Hematopoietic multipotent progenitor cell (in vitro differentiated cells): ENCODE measurements at regions not wholly inside any gene's neighbourhood (a gene's known extent, or its start where the extent isn't known, plus 50 kb on each side); places are given as distances from the start of the nearest gene placed in this dataset.

Experiments
- DNase-seq, 3 donors: peaks; one replicate each; pipeline ENCODE4 v3.0.0-alpha.2; 2011 to 2015; ENCODE audit warnings: low read depth in 2 of 3, low spot score in 2 of 3

DNA sequence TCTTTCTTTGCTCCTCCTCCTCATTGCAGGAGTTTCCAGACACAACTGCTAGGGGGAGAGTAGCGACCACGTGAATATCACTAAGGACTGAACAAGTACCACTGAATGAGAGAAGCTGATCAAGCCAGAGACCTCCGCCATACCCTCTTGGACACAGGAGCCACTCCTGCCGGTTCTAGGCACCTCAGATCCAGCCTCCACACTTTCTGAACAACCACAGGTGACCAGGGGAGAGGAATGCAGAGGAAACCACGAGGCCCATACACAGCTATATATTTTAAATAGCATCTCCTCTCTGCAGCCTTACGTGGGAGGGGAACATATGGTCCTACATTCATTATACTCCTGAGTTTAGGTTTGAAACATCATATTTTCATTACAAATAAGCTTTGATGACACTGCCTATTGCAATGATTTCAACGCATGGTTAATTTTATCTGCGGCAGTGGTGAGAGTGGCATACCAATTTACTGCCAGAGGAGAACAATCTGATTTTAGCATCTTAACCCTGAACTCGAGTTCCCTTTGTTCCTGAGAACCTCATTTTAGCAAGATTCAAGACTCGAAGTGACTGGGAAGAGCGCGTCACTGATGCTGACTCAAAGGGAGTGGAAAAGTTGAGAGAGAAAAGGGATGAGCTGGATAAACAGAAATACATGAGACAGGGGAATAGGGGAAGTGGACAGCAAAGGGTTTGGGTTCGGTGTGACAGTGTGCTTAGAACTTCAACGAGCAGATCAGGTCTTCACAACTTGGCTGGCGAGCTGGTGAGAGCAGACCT is 231.7 kb upstream of the PPARGC1A start:
- no peak for DNase-seq

GRCh38 chr4:24117975-24118374 is 228.1 kb upstream of the PPARGC1A start:
- no peak for DNase-seq

GRCh38 chr4:24116107-24116506 is 226.3 kb upstream of the PPARGC1A start:
- DNase-seq = no peak

- no peak for DNase-seq
Measured at GRCh38 chr4:24114919-24115500, 225.2 kb upstream of the PPARGC1A start.

DNA sequence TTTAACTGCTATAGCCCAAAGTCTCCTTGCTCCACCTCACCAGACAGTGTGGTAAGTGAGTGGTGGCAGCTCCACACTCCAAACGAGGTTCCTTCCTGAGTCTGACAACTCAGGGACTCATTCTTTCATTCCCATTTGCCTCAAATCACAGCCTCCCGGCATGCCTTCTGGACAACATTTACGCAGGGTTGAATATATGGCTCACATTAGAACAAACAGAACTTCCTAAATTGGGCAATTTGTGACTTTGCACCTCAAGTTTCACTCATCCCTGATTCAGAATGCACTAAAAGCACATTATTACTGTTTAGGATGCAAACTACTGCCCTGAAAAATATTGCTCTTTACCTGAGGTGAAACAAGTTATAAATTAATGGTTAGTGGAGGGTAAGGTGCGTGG is 224.6 kb upstream of the PPARGC1A start:
- DNase-seq = no peak

GRCh38 chr4:24112466-24112865 is 222.6 kb upstream of the PPARGC1A start:
- DNase-seq = no peak

DNA sequence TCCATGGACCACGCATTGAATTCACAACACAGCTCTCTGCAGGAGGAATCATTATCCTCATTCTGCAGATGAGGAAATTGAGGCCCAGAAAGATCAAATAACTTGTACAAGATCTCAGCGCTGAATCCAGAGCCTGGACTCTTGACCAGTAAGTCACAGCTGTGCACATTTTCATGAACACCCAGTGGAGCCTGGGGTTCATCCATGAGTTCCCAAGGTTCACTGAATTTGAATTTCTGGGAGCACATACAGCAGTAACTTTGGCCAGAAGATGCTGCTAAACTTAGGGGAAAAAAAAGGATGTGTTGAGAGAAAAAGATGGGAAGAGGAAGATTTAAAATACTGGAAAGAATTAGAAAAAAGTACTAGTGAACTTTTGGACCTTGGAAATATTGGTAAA is 218.7 kb upstream of the PPARGC1A start:
- DNase-seq = no peak

- no peak for DNase-seq
Measured at GRCh38 chr4:24105327-24106038, 215.6 kb upstream of the PPARGC1A start.

DNA sequence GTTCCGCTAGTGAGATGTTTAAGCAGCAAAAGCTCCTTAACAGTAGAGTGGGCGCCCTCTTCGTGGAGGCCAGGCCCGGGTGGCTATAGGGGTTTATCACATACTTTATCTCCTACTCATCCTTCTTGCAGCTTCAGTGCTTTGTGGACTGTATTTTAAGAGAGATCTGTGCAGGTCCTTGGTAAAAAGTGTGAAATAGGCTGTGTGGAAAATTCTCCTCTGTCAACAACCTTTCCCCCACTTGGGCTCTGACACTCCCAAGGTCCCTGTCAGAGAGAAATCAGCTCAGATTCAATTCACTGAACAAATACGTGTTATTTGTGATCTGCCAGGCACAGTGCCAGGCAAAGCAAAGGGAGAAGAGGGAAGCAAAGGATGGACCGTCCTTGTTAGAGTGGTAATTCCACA is 214.3 kb upstream of the PPARGC1A start:
- DNase-seq = no peak

GRCh38 chr4:24103434-24104157 is 213.7 kb upstream of the PPARGC1A start:
- DNase-seq = no peak

GRCh38 chr4:24102621-24103020 is 212.8 kb upstream of the PPARGC1A start:
- no peak for DNase-seq

DNA sequence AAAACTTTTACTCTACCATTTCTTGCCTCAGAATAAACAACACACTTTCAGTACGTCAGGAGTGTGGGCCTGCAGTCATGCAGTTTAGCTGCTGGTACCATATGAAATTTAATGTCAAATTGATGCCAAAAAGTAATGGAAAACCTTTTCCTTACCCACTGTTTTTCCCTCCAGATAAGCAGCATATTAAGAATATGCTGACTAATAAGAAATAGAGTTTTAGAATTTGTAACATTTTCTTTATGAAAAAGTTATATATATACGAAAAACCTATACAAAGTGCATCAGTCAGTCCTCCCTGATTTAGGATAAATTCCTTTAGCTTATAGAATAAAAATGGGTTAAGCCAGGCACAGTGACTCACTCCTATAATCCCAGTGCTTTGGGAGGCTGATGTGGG is 206.8 kb upstream of the PPARGC1A start:
- DNase-seq = no peak

DNA sequence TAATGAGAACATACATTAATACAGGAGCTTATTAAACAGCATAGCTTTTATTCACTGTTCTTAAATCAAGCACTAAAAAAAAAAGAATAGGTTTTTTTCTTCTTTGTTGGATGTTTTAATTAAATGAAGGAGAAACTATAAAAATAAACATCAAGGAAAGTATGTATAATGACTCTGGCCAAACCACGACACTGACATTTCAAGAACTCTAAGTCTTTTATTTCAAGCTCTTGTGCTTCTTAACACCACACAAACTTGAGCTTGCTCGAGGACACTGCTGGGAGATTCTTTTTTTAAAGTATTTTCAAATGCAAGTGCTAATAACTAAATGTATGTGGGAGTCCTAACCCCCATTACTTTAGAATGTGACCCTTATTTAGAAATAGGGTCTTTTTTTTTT is 204.9 kb upstream of the PPARGC1A start:
- DNase-seq = no peak

DNA sequence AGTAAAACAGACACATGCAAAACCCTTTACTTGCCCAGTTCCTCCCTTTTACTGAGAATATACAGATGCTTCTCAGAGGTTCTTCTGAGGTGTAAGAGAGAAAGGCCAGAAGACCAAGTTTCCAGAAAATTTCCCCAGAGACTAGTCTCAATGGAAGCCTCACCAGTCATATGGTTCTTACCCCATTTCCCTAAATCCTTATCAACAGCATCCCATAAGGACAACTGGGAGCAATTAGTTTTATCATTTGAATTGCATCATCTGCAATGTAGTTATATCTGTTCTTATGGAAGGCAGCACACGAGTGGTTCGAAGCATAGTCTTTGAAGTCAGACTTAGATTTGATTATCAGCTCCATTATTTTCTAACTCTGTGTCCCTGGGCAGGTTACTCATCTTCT is 203.6 kb upstream of the PPARGC1A start:
- no peak for DNase-seq

DNA sequence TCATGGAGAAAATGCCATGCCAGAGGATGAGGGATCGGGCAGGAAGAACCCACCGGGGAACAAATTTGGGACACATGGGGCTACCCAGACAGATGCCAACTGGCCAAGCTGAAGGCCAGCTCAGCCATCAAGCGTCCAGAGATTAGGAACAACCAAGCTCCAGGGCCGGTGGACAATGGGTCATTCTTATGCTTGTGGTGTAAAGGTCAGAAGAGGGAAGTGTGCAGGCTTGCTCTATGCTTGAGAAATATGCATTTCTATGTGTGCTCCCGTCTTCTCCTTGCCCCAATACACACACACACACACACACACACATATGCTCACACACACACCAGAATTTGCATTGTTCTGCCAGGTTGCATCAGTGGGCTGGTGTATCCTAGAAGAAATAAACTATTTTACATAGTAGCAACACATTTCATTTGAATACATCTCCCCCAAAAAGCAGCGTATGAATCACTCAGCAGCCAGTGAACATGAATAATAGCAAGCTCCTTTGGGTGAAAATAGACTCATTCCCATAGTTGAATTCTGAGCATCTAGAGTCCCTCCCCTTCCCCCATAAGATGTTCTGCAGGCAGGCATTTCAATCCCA is 201.9 kb upstream of the PPARGC1A start:
- DNase-seq = no peak

DNA sequence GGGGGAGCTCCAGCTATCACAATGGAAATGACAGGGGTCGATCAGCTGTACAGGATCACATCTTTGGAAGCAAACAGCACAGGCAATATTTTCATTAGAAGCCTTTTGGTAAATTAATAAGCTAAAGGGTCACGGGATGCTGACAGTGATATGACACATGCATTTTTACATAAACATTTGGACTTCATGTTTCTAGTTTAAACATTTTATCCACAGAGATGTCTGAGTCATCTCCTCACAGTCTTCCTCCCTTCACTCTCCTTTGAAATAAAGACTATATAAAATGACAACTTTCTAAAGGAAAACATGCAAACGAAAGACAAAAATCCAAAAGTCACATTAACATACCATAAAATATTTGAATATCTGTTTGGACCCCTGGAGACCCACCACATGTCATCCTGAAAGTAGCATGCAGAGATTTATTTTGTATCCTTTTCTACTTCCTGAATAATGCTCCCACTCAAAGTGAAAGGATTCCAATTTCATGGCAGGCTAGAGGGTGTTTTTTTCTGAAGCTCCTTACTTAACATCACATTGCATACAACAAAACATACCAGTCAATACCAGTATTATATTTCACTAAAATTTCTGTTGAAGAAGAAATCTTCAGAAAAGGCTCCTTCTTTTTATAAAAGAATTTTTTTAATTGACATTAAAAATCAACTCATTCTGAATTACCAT is 200.1 kb upstream of the PPARGC1A start:
- no peak for DNase-seq

DNA sequence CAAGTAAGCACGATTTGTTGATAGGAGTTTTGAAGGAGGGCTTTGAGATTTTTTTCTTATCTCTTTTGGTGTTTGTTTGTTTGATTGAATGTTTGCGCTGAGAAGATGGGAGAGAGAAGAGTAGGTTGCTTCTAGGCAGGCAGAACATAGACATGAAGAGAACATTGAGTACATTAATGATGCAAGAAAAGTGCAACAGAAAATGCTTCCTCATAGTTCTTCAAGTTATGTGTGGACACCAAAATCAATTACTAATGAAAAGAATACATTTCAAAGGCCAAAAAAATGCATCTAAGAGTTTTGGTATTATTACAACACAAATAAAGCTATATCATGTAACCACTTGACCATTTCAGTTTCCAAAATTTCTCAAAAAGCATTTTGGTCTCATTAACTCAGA is 191.0 kb upstream of the PPARGC1A start:
- no peak for DNase-seq

- no peak for DNase-seq
Measured at GRCh38 chr4:24078347-24078962, 188.6 kb upstream of the PPARGC1A start.

DNA sequence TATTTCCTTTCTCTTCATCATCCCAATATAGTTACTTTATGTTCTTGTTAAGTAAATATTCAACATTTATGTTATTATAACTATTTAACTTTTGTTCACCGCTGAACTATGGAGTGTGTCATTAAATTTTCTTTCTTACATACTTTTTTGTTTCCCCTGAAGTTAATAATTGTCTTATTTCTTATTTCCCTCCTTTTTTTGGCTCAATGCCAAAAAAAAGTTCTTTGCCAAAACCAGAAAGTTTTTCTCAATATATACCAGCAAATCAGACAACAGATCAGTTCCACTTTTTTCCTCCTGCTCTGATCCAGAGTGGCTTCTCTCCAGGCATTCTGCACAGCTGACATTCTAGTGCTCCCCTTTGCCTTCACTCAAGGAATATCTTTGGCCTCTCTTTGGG is 187.0 kb upstream of the PPARGC1A start:
- DNase-seq = no peak

DNA sequence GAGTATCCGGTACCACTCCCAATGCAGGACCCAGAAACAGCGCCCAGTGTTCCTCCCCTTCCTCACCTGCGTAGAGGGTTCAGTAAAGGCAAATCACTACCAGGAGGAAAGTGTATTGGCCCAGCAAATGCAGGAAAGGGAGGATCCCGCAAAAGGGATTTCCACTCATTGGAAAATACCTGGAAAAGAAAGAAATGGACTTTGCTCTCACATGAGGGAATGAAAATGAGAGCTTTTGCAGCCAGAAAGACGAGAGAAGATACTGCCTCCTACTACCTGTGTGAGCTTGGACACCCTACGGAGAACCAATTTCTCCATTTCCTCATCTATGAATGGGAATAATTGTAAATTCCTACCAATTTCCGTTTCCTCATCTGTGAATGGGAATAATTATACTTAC is 184.1 kb upstream of the PPARGC1A start:
- no peak for DNase-seq
